ENCODE measurements at regions not wholly inside any gene's neighbourhood (a gene's known extent, or its start where the extent isn't known, plus 50 kb on each side); places are given as distances from the start of the nearest gene placed in this dataset.
"Not testable (repeated sequence)": the region's sequence is repeated elsewhere in the genome, so short reads cannot be mapped to it uniquely, and the experiment has no call there.

DNA sequence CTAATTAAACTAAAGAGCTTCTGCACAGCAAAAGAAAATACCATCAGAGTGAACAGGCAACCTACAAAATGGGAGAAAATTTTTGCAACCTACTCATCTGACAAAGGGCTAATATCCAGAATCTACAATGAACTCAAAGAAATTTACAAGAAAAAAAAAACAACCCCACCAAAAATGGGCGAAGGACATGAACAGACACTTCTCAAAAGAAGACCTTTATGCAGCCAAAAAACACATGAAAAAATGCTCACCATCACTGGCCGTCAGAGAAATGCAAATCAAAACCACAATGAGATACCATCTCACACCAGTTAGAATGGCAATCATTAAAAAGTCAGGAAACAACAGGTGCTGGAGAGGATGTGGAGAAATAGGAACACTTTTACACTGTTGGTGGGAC is 100.7 kb downstream of the GPX5 start:
- not testable (repeated sequence) for DNase-seq

DNA sequence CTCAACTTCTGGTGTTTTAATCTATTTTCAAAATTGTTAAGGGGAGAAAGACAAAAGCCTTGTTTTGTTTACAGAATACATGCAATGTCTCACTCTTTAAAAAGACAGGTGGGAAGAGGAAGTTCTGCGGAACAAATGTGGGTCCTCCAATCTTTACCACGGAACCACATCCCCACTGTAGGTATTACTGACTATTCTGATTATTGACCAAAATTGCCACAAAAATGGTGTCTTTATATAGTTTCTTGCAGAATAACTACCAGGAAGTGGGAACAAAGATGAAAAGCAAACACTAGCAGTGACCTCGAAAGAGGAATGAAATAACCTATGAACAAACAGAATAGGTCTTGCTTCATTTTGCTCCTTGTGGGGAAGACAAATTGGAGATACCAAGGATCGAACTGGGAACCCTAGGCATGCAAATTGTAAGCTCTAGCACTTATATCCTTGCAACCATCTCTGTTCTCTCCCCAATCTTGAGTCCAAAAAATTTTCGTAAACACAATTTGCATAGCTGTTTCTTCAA is 106.7 kb downstream of the GPX5 start:
- no peak for DNase-seq

DNA sequence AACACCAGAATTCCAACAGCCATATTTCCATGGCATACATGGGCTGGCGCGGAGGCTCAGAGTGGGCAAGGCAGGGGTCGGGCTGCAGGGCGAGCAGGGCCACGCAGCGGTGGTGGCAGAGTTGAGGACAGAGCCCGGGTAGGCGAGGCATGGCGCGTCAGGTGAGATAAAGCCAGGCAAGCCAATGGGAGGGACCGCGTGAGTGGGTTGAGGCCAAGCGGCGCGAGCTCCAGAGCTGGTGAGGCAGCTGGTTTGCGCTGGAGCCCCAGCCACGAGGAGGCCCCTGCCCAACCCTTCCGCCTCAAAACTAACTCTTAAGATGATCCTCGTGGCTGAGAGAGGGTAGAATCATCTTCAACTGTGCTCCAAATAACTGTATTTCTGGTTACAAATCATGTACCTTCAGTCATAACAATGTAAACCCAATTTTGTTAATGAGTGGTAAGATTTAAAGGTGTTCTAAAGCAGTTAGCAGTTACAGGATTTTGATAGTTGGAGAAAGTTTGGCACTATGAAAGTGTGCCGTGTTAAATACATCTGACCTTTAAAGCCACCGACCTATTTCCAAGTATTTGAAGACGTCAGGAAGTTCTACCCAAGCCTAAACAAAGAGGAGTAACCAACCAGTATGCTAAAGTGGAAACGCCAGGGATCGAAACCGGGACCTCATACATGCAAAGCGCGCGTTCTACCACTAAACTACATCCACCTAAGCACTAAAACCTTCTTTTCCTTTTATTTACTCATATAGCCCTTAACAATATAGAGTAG is 107.9 kb downstream of the GPX5 start:
- DNase-seq = no peak

DNA sequence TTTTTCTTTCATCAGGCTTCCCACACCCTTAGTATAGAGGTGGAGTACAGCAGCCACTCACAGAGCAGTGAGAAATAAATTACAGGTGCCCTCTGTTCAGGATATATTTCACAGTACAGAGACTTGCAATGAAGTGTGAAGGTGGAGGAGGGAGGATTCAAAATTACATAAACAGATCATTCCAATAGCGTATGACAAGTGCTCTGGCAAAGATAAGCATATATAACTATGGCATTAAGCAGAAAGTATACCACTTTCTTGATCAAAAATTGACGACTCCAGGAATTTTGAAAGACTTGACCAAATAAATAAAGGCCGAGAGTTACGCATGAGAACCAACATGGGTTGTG is 108.7 kb downstream of the GPX5 start:
- DNase-seq = no peak

DNA sequence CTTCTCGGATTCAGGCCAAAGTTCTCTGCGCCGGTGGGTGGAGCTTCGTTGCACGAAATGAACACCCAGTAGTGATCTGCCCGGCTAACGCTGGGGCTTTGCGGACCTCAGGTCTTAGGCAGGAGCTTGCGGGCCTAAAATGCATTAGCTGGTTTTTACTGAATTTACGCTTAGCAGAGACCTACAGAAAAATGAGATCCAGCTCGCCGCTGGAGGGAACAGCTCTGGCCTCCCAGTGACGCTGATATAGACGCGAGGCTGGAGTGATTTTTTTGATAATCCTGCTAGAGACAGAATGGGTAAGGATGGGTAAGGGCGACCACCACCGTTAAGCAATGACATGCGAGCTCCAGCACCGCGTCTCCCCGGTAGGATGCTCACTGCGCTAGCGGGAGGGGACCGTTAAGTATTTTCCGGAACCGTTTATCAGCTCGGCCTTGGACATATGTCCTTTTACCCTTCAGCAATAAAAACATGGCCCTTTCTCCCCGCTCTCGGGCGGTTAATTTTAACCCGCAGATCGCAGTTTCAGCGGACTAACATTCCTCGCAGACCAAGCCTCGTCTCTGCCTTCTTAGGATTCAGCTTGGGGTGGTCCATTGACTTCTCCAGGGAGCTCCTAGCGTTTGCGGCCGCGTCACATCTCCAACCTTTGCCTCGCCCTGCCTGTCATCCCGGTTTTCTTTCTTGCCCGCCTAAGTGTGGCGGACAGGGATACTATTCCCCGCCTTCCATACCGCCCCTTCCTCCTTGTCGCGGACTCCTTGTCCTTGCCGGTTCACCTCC is 109.3 kb downstream of the GPX5 start:
- DNase-seq = no peak

DNA sequence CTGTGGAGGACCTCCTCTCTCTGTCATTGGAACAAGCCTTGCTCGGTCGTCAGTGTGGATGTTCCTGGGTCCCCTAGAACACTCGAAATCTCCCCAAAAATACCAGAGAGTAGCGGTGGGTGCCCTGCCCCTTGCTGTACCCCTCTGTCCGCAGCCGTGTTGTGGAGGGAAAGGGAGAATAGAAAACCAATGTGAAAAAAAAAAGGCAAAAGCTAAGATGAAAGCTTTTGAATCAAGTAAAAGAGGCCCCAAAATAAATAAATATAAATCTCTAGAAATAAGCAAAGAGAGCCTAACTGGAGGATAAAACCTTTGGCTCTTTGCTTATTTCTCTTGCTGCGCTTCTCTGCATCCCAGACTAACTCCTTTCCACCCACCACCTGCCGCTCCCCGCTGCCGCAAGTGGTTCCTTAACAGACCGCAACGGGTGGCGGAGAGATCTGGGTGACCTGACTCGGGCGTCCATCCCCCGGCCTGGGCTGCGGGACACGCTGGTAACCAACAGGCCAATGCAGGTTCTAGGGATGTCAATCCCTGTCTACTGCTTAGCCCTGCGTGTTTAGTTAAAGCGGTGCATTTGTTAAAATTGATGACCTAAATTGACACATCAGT is 110.0 kb downstream of the GPX5 start:
- DNase-seq = no peak

DNA sequence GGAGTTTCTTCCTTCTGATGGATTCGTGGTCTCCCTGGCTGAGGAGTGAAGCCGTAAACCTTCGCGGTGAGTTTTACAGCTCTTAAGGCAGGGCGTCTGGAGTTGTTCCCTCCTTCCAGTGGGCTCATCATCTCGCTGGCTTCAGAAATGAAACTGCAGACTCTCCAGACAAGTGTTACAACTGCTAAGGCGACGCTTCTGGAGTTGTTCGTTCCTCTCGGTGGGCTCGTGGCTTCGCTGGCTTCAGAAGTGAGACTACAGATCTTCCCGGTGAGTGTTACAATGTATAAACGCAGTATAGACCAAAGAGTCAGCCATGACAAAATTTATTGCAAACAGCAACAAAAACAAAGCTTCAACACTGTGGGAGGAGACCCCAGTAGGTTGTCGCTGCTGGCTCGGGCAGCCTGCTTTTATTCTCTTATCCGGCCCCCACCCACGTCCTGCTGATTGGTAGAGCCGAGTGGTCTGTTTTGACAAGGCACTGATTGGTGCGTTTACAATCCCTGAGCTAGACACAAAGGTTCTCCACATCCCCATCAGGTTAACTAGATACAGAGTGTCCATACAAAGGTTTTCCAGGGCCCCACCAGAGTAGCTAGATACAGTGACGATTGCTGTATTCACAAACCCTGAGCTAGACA is 113.2 kb downstream of the GPX5 start:
- no peak for DNase-seq

DNA sequence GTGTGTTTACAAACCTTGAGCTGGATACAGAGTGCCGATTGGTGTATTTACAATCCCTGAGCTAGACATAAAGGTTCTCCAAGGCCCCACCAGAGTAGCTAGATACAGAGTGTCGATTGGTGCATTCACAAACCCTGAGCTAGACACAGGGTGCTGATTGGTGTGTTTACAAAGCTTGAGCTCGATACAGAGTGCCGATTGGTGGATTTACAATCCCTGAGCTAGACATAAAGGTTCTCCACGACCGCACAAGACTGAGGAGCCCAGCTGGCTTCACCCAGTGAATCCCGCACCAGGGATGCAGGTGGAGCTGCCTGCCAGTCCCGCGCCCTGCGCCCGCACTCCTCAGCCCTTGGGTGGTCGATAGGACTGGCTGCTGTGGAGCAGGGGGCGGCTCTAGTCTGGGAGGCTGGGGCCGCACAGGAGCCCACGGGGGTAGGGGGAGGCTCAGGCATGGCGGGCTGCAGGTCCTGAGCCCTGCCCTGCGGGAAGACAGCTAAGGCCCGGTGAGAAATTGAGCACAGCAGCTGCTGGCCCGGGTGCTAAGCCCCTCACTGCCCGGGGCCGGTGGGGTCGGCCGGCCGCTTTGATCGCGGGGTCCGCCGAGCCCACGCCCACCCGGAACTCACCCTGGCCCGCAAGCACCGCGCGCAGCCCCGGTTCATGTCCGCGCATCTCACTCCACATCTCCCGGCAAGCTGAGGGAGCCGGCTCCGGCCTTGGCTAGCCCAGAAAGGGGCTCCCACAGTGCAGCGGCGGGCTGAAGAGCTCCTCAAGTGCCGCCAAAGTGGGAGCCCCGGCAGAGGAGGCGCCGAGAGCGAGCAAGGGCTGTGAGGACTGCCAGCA is 114.0 kb downstream of the GPX5 start:
- DNase-seq = not testable (repeated sequence)

DNA sequence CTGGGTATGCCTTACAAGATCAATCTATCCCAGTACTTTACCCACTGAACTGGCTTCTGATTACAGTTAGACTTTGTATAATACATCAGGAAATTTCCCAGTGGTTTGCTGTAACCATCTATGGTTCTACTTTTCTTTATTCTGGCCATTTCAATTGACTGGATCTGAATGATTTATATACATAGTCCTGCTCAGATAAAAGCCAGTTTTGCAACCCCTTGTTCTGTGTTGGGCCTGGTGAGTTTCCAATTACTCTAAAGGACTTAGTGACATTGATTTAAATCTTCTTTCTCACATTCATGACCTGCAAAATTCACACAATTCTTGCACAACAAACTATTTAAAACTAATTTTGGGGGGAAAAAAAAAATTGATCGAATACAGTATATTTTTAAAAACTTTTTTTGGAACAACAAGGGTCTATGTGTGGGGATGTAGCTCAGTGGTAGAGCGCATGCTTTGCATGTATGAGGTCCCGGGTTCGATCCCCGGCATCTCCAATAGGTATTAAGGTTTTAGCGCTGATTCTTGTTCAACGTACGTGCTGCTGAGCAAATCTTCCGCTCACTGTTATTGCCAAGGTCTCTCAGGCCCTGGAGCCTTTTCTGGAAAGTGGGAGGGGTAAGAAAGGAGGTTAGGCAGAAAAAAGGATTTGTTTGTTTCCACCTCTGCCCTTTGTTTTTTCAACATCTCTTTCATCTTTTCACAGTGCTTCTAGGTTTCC is 117.5 kb downstream of the GPX5 start:
- DNase-seq = no peak

DNA sequence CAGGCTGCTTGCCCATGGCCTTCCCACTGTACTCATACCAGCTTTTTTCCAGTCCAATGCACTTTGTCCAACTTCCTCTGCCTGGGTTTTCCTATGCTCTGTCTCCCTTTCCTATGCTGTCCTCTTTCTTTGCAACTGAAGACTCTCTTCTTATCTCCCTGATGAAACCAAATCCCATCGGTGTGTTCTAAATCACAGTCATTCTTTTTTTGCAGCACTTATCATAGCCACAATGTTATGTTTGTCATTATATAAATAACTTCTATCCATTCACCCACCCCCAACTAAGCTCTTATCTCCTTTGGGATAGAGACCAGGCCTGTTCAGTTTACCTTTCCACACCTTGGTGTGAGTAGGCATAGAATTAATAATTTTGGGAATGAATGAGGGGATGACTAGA is 121.0 kb downstream of the GPX5 start:
- no peak for DNase-seq

DNA sequence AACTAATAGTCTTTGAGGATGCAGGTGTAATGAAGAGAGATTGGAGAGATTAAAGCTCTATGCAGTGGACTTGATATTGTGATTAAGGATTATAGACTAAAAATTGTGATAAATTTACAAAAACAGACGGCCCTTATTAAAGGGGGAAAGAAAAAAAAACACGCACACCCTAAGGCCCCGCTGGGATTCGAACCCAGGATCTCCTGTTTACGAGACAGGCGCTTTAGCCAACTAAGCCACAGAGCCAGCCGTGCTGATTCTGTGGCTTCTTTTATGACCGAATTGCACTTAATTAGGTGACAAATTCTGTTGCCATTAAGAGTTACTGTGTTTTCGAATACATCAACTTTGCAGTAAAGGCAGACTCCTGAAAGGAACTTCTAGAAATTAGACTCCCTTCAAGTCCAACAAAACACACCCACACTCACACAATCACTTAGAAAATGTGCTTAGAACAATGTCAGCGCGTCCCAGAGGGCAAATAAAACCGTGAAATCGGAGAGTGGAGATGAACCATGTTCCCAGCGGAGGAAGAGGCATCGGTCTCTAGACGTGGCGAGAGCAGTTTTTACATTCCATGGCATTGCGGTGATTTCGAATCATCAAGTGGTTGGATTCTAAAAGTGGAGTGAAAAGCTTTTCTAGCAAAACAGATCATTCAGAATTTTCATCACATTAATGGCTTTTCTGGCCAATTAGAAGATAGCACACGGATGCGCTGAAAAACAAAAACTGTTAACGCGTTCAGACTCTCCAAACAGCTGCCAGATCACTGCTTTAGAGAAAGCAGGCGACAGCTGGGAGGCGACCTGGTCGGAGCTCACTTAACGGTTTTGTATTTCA is 122.6 kb downstream of the GPX5 start:
- DNase-seq = peak; percentile 22

DNA sequence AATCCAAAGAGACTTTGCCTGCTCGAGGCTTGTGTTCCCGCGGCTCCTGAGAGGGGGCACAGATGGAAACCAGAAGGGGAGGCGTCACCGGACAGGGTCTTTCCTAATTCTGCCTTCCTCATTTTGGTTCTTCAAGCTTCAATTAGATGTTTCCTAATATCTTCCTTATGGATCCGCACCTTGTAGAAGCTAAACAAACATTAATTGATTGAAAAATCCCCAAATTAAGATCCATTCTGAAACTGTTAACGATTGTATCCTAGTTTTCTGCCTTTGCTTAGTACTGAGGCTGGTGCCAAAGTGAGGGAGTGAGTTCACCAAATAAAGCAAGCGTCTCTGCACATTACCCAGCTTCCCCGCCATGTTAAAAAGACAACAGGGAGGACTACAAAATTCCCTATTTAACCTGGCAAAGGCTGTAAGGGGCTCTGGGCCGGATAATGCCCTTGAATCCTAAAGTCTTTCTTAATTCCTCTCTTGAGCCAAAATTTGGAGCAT is 123.2 kb downstream of the GPX5 start:
- DNase-seq = no peak

DNA sequence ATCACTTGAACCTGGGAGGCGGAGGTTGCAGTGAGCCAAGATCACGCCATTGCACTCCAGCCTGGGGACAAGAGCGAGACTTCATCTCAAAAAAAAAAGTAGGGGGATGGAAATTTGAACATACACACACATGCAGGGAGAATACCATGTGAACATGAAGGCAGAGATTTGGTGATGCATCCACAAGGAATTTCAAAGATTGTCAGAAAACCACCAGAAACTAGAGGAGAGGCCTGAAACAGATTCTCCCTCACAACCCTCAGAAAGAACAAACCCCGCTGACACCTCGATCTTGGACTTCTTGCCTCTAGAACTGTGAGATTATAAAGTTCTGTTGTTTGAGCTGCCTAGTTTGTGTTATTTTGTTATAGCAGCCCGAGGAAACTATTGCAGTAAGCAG is 125.5 kb downstream of the GPX5 start:
- DNase-seq = no peak

DNA sequence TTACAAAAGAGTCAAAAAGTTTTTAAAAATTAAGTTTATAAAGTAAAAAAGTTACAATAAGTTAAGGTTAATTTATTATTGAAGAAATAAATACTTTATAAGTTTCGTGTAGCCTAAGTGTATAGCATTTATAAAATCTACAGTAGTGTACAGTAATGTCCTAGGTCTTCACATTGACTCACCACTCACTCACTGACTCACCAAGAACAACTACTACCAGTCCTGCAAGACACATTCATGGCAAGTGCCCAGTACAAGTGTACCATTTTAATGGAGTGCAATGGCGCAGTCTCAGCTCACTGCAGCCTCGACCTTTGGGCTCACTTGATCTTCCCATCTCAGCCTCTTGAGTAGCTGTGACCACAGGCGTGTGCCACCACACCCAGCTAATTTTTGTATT is 128.2 kb downstream of the GPX5 start:
- no peak for DNase-seq

DNA sequence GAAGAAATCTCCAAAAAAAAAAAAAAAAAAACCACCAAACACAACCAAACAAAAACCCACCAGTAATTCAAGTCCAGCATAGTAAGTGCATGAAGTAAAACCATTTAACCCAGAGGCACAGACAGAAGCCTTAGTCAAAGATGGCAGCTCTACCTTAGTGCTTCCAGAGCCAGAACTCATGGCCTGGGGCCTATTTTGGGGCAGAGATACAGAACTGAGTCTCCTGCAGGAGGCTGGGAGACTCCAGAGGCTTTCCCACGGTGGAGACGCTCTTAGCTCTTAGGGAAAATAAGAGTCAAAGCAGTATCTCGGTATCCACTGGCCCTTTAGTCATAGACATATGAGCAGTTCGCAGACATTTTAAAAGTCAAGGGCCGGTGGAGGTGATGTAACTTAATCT is 129.5 kb downstream of the GPX5 start:
- DNase-seq = no peak

DNA sequence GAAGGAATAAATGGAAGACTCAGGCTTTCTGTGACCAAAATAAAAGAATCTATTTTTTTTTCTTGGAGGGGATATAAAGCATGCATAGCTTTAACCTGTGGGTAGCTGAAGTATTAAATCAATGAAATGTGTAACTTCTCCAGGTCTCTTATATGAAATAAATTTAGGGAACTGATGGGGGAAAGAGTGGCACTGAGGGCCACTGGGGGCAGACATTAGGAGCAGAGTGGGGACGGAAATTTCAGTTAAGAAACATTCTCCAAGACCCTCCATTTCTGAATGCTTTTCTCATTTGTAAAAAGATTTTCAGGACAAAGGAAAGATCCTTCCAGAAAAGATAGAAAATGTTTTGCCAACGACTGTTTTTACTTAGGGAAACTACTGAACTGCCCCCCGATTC is 131.0 kb downstream of the GPX5 start:
- no peak for DNase-seq

DNA sequence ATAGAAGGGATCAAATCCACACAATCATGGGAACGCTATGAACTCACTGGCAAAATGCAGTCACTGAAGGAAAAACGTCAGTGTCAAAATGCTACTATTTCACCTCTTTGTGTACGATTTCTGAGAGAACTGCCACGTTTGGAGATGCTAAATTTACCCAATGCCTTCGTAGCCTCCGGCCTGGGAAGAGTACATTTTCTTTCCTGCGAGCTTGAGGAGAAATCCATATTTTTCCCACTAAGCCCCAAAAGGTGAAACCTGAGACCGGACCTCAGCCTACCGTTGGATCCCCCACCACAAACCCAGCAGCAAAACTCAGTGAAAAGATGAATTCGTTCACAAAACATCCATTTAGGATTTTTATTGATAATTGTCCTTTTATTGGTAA is 131.7 kb downstream of the GPX5 start:
- DNase-seq = no peak

DNA sequence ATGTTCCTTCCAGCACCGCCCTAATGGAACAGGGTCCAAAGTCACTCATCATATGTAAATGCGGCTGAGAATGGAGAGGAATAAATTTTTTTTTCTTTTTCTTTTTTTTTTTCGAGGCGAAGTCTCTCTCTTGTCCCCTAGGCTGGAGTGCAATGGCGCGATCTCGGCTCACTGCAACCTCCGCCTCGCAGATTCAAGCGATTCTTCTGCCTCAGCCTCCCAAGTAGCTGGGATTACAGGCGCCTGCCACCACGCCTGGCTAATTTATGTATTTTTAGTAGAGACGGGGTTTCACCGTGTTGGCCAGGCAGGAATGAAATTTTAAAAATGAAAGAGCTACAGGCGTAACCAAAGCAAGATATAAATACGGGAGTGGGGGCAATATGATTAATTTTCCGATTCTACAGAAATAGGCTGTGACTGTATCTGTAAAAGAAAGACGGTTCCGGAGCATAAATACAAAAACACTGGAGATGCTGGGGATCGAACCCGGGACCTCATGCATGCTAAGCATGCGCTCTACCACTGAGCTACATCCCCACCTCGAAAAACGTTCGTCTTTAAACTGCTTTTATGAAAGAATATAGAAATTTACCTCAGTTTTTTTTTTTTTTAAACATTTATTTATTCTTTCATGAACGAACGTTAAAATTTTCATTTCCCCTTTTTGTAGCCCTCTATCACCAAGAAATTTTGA is 132.2 kb downstream of the GPX5 start:
- peak; percentile 45 for DNase-seq

DNA sequence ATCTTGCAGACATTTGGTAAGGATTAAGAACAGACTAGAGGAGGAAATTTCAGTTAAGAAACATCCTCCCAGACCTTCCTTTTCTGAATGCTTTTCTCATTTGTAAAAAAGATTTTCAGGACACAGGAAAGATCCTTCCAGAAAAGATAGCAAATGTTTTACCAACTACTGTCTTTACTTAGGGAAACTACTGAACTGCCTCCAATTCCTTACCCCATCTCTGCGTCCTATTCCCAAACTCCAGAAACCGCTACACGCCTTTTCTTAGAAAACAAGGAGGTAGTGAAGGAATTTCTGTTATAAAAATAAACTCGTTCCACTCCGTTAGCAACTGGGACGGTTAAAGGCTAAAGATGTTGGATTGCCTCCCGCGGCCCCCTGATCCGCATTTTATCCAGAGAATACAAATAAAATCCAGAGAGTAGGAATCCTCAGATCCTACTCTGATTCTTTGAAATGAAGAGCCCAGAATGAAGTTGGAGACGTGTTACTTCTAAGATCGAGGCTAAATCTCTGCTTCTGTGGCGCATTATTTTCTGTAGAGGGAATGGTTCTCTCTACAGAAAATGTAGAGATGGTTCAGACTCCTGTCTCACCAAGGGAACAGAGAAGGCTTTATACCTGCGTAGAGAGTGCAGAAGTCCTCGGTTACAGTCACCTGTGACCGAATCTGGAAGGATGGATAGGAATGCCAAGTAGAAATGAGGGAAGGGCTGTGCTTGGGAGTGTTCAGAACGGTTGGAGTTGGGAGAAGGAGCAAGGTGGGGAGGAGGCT is 133.0 kb downstream of the GPX5 start:
- no peak for DNase-seq
